CD1c-positive myeloid dendritic cell (primary cell): ENCODE measurements at regions not wholly inside any gene's neighbourhood (a gene's known extent, or its start where the extent isn't known, plus 50 kb on each side); places are given as distances from the start of the nearest gene placed in this dataset.
"Not testable (repeated sequence)": the region's sequence is repeated elsewhere in the genome, so short reads cannot be mapped to it uniquely, and the experiment has no call there.

Experiments
- DNase-seq: peaks from one replicate; pipeline ENCODE4 v3.0.0-alpha.2; 2016; ENCODE audit errors: extremely low spot score

DNA sequence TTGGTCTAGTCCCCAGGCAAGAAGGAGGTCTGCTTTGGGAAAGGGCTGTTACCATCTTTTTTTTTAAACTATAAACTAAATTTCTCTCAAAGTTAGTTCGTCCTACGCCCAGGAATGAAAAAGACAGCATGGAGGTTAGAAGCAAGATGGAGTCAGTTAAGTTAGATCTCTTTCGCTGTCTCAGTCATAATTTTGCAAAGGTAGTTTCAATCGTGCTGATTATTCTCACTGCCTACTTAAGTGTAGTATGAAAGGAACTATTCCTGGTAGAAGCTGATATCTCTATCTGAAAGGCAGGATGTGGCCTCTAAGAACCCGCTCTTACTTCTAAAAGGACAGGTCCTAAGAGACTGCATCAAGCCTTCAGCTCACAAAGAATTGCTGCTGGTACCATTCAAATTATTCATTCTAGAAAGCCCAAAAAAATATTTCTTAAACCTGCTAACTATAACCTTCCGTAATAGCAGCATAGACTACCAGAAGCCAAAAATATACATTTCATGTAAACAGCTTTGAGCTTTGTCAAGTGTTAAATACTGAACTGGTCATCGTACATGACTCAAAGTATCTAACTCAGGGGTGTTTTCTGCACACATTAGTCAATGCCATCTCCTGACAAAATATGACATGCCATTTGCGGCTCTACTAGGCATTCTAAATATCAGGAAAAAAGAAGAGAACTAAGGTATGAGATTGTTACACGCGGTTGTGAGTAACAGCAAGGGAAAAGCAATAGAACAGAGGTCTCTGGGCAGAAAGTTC lies 96.0 kb upstream of the CCDC80 start:
- no peak for DNase-seq

GRCh38 chr3:112736386-112736785 lies 95.4 kb upstream of the CCDC80 start:
- DNase-seq: no peak

DNA sequence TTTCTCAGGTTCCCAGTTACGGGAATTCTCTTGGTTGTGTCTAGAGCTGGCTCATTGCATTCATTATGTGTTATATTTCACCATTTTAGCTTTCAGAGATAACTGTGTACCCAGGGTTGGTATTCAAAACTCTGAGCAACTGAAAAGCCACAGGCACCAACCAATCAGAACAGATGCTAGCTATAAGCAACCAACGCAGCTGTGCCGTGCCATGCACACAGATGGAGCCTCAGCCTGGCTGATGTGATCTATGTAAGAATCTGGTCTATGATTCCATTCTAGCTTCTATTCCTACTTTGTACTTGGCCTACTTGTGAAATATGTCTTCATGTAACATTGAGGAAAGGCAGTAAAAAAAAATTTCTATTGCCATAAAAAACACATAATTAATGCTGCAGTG lies 95.0 kb upstream of the CCDC80 start:
- DNase-seq: no peak

DNA sequence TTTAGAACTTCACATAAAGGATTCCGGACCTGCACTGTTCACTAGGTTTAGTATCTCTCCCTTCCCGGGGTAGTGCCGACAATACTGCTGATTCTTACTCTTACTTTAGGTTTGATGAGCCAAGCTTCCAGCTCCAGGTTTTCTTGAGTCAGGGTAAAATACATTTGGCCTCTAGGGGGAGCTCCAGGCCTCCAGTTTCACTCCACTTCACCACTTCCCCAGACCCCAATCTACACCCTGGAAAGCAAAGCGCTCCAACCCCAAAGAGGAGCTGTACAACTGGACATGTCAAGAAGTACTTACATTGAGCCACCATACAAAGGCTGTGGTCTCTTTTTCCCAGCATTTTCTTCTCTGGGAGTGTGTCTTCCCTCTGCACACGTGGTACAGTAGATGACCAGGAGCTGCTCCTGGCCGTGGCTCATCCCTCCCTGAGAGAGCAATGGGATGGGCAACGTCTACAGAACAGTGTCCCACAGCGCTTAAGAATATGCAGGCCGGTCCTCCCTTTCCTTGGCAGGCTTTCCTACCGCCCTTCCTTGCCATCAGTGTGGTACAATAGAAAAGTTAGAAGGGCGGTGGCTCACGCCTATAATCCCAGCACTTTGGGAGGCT lies 93.9 kb upstream of the CCDC80 start:
- peak; percentile 84 for DNase-seq

DNA sequence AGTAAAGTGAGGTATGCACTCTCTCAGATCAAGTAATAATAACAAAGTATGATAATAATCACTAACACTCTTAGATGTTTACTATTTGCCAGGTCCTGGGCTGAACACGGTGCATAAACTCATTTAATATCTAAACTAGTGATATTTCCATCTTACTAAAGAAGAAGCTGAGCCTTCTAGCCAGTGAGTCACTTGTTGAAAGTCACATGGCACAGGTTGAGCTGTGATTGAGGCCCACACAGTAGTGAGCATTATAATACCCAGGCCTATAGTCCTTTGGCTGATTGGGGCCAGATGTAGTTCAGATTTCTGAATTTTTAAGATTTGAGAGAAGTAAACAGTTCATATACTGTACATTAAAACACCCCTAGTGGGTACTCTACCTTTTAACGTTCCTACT lies 93.2 kb upstream of the CCDC80 start:
- no peak for DNase-seq

DNA sequence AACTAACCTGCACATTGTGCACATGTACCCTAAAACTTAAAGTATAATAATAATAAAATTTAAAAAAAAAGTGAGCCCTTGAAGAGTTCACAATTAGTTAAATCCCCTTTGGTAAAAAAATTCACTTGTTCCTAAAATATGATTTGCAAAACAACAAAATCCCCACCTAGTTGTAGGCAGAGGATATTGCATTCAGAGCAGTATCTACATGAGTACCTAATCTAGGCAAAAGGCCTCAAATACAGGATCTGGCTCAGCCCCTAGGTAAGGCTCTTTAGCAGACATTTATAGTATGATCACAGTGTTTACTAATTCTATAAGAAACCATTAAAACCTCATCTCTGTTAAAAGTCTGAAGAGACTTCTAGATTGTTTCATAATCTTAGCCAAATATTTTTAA lies 89.3 kb upstream of the CCDC80 start:
- DNase-seq: no peak

- no peak for DNase-seq
Measured at GRCh38 chr3:112721231-112721630, 80.3 kb upstream of the CCDC80 start.

GRCh38 chr3:112718967-112719366 lies 78.0 kb upstream of the CCDC80 start:
- no peak for DNase-seq

GRCh38 chr3:112718516-112718915 lies 77.6 kb upstream of the CCDC80 start:
- DNase-seq: no peak

- DNase-seq: peak; percentile 18
Measured at GRCh38 chr3:112709911-112710310, 69.0 kb upstream of the CCDC80 start.

- peak; percentile 38 for DNase-seq
Measured at GRCh38 chr3:112699436-112699978, 58.6 kb upstream of the CCDC80 start.

GRCh38 chr3:112698442-112698841 lies 57.5 kb upstream of the CCDC80 start:
- not testable (repeated sequence) for DNase-seq

DNA sequence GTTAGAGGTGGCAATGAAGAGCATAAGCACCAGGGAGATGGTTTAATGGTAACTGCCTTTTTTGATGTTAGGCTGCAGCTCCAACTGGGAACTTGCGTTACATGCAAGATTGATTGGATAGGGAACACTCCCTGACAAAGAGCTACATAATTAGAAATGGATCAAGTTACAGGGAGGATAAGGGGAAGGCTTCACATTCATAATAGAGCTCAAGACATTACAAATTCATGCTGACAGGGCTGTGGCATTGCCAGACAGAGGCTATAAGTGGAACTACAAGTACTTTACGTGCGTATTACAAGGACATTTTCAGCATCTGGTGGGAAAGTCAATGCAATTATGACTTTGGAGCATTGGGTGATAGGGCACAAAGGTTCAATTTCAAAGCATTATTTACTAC lies 55.3 kb upstream of the CCDC80 start:
- DNase-seq: not testable (repeated sequence)

DNA sequence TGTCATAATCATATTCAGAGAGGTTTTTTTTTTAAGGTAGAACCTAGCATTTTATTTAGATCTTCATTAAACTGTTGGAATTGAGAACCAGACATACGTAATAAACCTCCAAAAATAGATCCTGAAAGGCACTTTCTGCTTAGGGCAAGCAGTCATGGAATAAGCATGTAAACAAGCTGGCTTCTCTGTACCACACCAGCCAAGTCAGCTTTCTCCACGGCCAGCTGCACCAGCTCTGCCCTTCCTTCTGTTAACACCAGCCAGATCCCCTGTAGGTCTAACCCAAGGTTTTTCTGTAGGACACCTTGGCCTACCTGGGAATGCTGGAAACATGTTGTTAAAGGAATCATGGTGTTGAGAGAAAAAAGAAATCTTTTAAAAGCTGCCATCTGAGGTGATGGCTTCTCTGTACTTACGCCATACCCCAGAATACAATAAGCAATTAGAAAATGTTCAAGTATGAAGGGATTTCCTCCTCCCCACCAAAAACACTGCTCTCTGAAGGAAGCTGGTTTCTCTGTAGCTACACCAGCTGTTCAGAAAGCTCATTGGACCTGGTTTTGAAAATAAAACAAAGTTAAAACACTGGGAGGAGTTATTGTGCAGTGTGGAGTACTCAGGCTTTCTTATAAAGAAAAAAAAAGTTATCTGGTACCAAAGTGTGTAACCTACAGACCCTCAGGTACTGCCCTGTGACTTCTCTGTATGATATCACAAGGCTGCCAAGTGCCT lies 54.6 kb upstream of the CCDC80 start:
- not testable (repeated sequence) for DNase-seq

- not testable (repeated sequence) for DNase-seq
Measured at GRCh38 chr3:112694906-112695305, 54.0 kb upstream of the CCDC80 start.

DNA sequence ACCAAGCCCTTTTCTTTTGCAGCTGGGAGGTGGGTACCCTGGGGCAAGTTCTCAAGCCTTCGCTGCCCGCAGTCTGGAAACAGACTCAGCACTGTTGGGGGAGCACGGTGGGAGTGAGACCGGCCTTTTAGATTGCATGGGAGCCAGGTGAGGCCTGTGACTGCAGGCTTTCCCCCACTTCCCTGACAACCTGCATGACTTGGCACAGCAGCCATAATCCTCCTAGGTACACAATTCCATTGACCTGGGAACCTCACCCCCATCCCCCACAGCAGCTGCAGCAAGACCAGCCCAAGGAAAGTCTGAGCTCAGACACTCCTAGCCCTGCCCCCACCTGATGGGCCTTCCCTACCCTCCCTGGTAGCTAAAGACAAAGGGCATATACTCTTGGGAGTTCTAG lies 52.2 kb upstream of the CCDC80 start:
- DNase-seq: no peak
